22Rv1 (cell line): ENCODE measurements at regions not wholly inside any gene's neighbourhood (a gene's known extent, or its start where the extent isn't known, plus 50 kb on each side); places are given as distances from the start of the nearest gene placed in this dataset.
"Not testable (repeated sequence)": the region's sequence is repeated elsewhere in the genome, so short reads cannot be mapped to it uniquely, and the experiment has no call there.

Experiments
- CTCF ChIP-seq: fragments of 450-650 bp; IDR thresholded peaks from 2 replicates; pipeline ENCODE4 v1.5.1; 2017; ENCODE audit warnings: mild to moderate bottlenecking
- ZFX ChIP-seq: fragments of 450-650 bp; IDR thresholded peaks from 2 replicates; pipeline ENCODE4 v1.6.1; 2017; ENCODE audit warnings: antibody characterized with exemption, borderline replicate concordance

DNA sequence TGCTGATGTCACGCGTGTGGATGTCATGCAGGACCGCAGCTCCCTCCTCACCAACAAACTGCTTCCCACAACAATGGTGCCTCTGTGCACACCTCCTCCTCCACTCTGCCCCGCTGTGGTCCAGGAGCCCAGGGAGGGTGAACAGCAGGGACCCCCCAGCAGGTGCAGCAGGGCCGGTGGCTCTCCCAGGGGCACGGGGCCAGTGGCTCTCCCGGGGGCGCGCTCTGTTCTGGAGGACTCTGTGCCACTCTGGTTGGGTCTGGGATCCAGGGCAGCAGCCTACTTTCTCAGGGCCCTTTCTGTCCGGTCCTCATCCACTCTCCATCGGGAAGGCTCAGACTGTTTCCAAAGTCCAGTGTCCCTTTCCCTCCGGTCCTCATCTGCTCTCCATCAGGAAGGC is 153.0 kb upstream of the ZNF469 start:
- not testable (repeated sequence) for TF ChIP-seq CTCF, ZFX
